ENCODE measurements at regions not wholly inside any gene's neighbourhood (a gene's known extent, or its start where the extent isn't known, plus 50 kb on each side); places are given as distances from the start of the nearest gene placed in this dataset.
"Not testable (repeated sequence)": the region's sequence is repeated elsewhere in the genome, so short reads cannot be mapped to it uniquely, and the experiment has no call there.

DNA sequence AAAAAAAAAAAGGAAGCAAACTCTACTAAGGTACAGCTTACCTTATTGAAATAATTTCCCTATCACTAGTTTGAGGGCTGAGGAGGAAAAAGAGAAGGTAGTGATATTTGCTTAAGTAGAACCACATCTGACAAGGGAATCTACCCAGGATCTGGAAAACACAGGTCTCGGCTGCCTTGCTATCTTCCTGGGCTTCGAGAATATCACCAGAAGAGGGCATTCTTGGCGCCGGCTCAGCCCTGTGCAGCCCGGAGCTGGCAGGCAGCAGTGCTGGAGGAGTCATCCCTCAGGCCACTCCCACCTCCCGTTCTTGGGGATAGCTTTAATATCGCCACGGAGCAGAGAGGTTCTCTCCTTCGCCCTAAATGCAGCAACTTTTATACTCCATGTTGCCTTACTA is 1181.2 kb downstream of the VRK1 start:
- Histone ChIP-seq H3K27ac (peak overlapping the region in 9 of 11 experiments; percentile 41 to 76 (median 73); a peak in 17 of 22 replicates), H3K4me1 (peaks cover 23 to 57% (median 45%) of the 10 kb centered on the region in 10 experiments), H3K9ac (peak overlapping the region in 10 of 11 experiments; percentile 40 to 80 (median 72); a peak in 20 of 22 replicates), H3K9me3 (replicated peaks in 1 of 11) (peaks cover 0 to 5% (median 0%) of the 10 kb centered on the region in 11 experiments; a peak in 2 of 22 replicates), H3K4me2 (peak overlapping the region; percentile 82 to 96 (median 93)), H3K27me3 (no peaks in the 10 kb centered on the region), H3K4me3 (peak overlapping the region; percentile 33 to 68 (median 56)), H3K36me3 (no peaks in the 10 kb centered on the region), H4K20me1 (no peaks in the 10 kb centered on the region)
- no peak for TF ChIP-seq Cebpa-rat (IDR thresholded peaks at IDR 0.05)

DNA sequence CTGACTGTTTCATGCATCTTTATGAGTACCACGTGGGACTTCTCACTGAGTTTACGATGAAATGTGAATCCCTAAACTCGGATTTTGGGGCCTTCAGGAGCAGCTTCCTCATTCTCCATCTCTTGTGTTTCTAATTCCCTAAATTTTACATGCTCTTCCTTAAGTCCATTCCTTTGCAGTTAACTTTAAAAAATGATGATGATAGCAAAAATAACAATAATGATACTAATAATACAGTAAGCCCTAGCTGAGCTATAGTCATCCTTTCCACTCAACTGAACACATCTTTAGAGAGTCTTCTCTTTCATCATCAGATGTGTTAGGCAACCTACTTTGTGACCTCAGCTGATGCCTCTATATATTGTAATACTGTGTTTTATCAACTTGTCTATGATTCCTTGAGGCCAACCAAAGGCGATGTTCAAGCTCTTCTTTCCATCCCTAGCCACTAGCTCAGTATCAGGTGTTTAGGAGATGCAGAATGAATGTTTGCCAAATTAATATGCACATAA is 1196.4 kb downstream of the VRK1 start:
- H3K4me3 ChIP-seq = no peak overlapping the region

DNA sequence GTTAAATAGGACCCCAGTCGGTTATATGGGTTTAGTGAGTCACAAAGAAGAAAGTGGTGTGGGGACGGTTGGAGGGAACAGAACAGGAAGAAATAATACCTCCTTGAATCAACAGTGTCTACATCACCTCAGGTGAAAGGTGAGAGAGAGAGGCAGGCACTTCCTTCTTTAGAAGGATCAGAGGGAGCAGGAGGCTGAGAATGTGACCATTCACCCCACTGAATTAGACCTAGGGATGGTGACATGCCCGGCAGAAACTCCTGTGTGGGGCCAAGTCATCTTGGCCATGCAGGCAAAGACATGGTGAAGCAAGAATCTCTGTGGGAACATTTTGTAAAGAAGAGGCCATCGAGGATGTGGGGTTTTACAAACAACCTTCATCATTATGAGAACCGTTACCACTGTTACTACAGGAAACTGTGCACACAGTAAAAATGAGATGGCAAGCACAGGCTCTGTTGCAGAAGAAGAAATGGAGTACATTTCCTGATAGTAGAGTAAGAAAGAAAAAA is 1196.9 kb downstream of the VRK1 start:
- Histone ChIP-seq H3K4me1 (no peaks in the 10 kb centered on the region), H4K20me1 (no peaks in the 10 kb centered on the region), H3K9me3 (replicated peaks in 1 of 11) (no peaks in the 10 kb centered on the region), H3K9ac (no peak overlapping the region), H3K4me3 (no peak overlapping the region), H3K27me3 (no peaks in the 10 kb centered on the region), H3K4me2 (no peak overlapping the region), H3K36me3 (no peaks in the 10 kb centered on the region), H3K27ac (no peak overlapping the region)
- no peak for TF ChIP-seq Cebpa-rat (IDR thresholded peaks at IDR 0.05)

More for the DNA sequence above, 1196.4 kb downstream of the VRK1 start:
- Histone ChIP-seq H3K36me3 (no peaks in the 10 kb centered on the region), H3K4me1 (no peaks in the 10 kb centered on the region), H3K9ac (no peak overlapping the region), H3K9me3 (replicated peaks in 1 of 11) (no peaks in the 10 kb centered on the region), H3K27ac (no peak overlapping the region), H4K20me1 (no peaks in the 10 kb centered on the region), H3K27me3 (no peaks in the 10 kb centered on the region), H3K4me2 (no peak overlapping the region)
- no peak for TF ChIP-seq Cebpa-rat (IDR thresholded peaks at IDR 0.05)

DNA sequence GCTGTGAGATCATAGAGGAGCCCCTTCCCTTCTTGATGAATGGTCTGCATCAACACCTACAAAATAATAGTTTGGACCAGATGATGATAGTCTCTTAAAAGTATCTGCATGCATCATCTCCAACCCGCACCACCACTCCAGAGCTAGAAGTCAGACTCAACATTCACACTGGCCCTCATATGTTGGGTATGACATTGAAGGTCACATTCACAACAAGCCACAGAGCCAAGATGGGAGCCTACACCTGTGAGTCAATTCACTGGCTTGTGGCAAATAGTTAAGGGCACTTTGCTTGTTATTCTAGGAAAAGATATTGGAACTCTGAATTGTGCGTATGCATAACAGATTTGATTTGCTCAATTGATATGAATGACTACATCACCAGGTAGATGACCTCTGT is 1197.9 kb downstream of the VRK1 start:
- H3K4me1 ChIP-seq = no peaks in the 10 kb centered on the region
- H3K27ac ChIP-seq = no peak overlapping the region
- no peak for TF ChIP-seq Cebpa-rat (IDR thresholded peaks at IDR 0.05)
- H3K36me3 ChIP-seq = no peaks in the 10 kb centered on the region
- H3K9me3 ChIP-seq (replicated peaks in 1 of 11) = no peaks in the 10 kb centered on the region
- H3K4me2 ChIP-seq = no peak overlapping the region
- H3K4me3 ChIP-seq = no peak overlapping the region
- no peak overlapping the region for H3K9ac ChIP-seq
- H4K20me1 ChIP-seq = no peaks in the 10 kb centered on the region
- H3K27me3 ChIP-seq = no peaks in the 10 kb centered on the region

DNA sequence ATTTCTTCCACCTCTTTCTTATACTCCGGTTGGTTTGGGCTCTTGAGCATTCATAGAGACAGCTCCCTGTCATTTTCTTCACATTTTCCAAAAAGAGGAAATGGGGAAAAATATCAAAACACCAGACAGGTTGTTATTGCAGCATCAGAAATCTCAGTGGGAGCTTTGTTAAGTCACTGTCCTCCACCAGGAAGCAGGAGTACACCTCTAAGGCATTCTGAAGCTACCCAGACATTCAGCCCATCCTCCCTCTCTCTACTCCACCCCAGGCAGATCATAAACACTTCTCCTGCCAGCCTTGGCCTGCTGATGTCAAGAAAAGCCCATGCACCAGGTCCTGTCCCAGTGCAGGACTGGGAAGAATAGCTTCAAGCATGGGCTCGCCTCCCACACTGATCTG is 1198.3 kb downstream of the VRK1 start:
- H3K27ac ChIP-seq = no peak overlapping the region

DNA sequence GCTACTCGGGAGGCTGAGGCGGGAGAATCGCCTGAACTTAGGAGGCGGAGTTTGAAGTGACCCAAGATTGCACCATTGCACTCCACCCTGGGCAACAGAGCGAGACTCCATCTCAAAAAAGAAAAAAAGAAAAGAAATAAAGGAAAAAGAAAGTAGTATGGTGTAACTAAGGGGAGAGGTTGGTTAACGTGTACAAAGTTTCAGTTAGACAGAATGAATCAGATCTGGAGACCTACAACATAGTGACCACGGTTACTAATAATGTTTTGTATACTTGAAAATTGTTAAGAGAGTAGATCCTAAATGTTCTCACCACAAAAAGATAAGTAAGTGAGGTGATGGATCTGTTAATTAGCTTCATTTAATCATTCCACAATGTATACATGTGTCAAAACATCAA is 1208.8 kb downstream of the VRK1 start:
- Histone ChIP-seq H3K4me2 (no peak overlapping the region), H3K27ac (no peak overlapping the region), H3K9ac (no peak overlapping the region), H3K27me3 (no peaks in the 10 kb centered on the region), H3K4me3 (no peak overlapping the region), H3K9me3 (replicated peaks in 1 of 11) (peaks cover 0 to 7% (median 0%) of the 10 kb centered on the region in 11 experiments; a peak in 1 of 22 replicates), H4K20me1 (no peaks in the 10 kb centered on the region), H3K36me3 (no peaks in the 10 kb centered on the region), H3K4me1 (no peaks in the 10 kb centered on the region)
- TF ChIP-seq Cebpa-rat (IDR thresholded peaks at IDR 0.05) = no peak

More for the DNA sequence above, 1198.3 kb downstream of the VRK1 start:
- H3K27me3 ChIP-seq = no peaks in the 10 kb centered on the region
- H3K9ac ChIP-seq = no peak overlapping the region
- no peaks in the 10 kb centered on the region for H3K4me1 ChIP-seq
- no peaks in the 10 kb centered on the region for H3K36me3 ChIP-seq
- no peak overlapping the region for H3K4me2 ChIP-seq
- no peak for TF ChIP-seq Cebpa-rat (IDR thresholded peaks at IDR 0.05)
- no peaks in the 10 kb centered on the region for H3K9me3 ChIP-seq (replicated peaks in 1 of 11)
- H3K4me3 ChIP-seq = no peak overlapping the region
- no peaks in the 10 kb centered on the region for H4K20me1 ChIP-seq

DNA sequence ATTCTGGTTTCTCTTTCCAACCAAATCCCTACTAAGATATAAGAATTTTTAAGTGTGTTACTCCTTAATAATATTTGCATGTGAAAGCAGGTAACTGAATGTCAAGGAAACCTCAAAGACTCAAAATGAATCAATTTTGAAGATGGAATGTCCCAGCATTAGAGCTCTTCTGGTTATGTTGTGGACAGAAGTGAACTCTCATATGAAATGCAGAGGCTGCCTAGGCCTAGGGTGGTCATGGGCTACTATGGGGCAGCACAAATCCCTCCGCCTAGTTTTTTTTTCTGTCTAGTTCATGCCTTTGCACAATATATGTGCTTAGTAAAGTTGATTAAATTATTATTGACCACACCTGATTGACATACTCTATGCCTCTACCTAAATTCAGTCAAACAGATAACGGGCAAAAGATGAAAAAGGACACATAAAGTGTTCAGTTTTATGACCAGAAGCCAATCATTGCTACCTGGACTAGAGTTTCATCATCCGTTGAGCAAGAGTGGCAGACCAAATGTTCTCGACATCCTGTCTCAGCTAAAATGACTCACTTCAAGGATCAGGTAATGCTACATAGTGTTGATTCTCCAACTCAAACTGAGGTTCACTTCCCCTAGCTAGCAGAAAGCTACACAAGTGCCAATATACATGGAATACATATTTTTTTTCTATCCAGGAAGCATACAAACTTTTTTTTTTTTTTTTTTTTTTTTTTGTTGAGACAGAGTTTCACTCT is 1211.4 kb downstream of the VRK1 start:
- H3K9me3 ChIP-seq (replicated peaks in 1 of 11) = peaks cover 0 to 7% (median 0%) of the 10 kb centered on the region in 11 experiments; a peak in 1 of 22 replicates
- H3K4me1 ChIP-seq = no peaks in the 10 kb centered on the region
- H4K20me1 ChIP-seq = no peaks in the 10 kb centered on the region
- no peak overlapping the region for H3K9ac ChIP-seq
- H3K27ac ChIP-seq = no peak overlapping the region
- no peak overlapping the region for H3K4me3 ChIP-seq
- no peak for TF ChIP-seq Cebpa-rat (IDR thresholded peaks at IDR 0.05)
- H3K4me2 ChIP-seq = no peak overlapping the region
- no peaks in the 10 kb centered on the region for H3K27me3 ChIP-seq
- H3K36me3 ChIP-seq = no peaks in the 10 kb centered on the region

DNA sequence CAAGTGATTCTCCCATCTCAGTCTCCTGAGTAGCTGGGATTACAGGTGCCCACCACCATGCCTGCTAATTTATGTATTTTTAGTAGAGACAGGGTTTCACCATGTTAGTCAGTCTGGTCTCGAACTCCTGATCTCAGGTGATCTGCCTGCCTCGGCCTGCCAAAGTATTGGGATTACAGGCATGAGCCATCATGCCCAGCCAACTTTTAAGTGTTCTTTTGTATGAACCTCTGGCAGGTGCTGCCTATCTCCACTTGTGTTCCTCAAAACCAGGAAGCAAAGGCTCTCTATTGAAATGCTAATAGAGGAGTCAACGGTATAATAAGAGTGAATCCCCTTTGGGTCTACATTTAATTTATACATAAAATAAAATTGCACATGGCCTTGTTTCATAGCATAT is 1212.0 kb downstream of the VRK1 start:
- not testable (repeated sequence) for H3K27me3 ChIP-seq; H3K4me3 ChIP-seq; H3K9ac ChIP-seq; H3K27ac ChIP-seq; H3K4me1 ChIP-seq; H4K20me1 ChIP-seq; H3K4me2 ChIP-seq; H3K36me3 ChIP-seq; H3K9me3 ChIP-seq (replicated peaks in 1 of 11)

DNA sequence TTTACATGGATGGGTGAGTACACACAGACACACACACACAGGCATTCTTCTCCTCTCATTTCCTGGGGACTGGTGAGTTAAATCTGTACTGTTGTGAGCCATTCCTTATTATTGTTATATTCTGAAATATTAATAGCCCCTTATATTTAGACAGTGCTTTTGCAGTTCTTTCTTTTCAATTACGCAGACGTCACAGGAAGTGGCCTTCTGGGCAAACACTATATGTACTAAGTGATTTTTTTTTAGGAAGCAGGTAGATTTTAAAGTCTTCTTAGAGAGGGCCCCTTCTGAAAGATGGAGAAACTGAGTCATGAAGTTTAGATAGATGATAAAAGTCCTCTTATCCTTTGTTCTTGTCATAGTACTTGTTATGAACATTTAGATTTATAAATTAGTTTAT is 1213.6 kb downstream of the VRK1 start:
- no peak overlapping the region for H3K27ac ChIP-seq
- no peak overlapping the region for H3K4me3 ChIP-seq
- no peak overlapping the region for H3K4me2 ChIP-seq
- no peaks in the 10 kb centered on the region for H4K20me1 ChIP-seq
- no peaks in the 10 kb centered on the region for H3K36me3 ChIP-seq
- no peaks in the 10 kb centered on the region for H3K4me1 ChIP-seq
- no peak for TF ChIP-seq Cebpa-rat (IDR thresholded peaks at IDR 0.05)
- H3K9ac ChIP-seq = no peak overlapping the region
- H3K27me3 ChIP-seq = no peaks in the 10 kb centered on the region
- H3K9me3 ChIP-seq (replicated peaks in 1 of 11) = peaks cover 0 to 1% (median 0%) of the 10 kb centered on the region in 11 experiments; a peak in 1 of 22 replicates

Measured in BLaER1 treated with 17β-estradiol and CSF1 and Interleukin-3, amounts not matched to agents 10 nM and 100 nM (cell line).